Small intestine (tissue), 7 donors: ENCODE measurements at regions not wholly inside any gene's neighbourhood (a gene's known extent, or its start where the extent isn't known, plus 50 kb on each side); places are given as distances from the start of the nearest gene placed in this dataset.

Source experiments
- DNase-seq, 2 donors: peaks; one replicate each; pipeline versions ENCODE4 v3.0.0 to v3.0.0-alpha.2; 2013
- FAIRE-seq: peaks from 2 replicates; lab custom pipeline; 2012; peaks lifted over from hg19 to GRCh38; lab: Jason Lieb, UNC
- H3K27ac ChIP-seq, 3 donors: one replicate each; pipeline ENCODE4 v1.5.1; 2013; ENCODE audit warnings: low read length in 2 of 3, mild to moderate bottlenecking in 2 of 3, control low read depth in 1 of 3, inconsistent platforms in 1 of 3, low read depth in 1 of 3, moderate library complexity in 1 of 3
- H3K27me3 ChIP-seq, 3 donors: one replicate each; pipeline ENCODE4 v1.6.1; 2013; ENCODE audit warnings: low read length in 3 of 3, inconsistent platforms in 1 of 3; ENCODE audit not compliant: control insufficient read depth in 3 of 3, insufficient read depth in 3 of 3
- H3K36me3 ChIP-seq, 3 donors: one replicate each; pipeline ENCODE4 v1.6.1; 2013; ENCODE audit warnings: low read length in 3 of 3, inconsistent platforms in 1 of 3, low read depth in 1 of 3, mild to moderate bottlenecking in 1 of 3, moderate library complexity in 1 of 3; ENCODE audit not compliant: control insufficient read depth in 3 of 3, insufficient read depth in 2 of 3
- H3K4me1 ChIP-seq, 3 donors: one replicate each; pipeline ENCODE4 v1.6.1; 2013; ENCODE audit warnings: low read length in 2 of 3, inconsistent platforms in 1 of 3, low read depth in 1 of 3, mild to moderate bottlenecking in 1 of 3, moderate library complexity in 1 of 3; ENCODE audit not compliant: control insufficient read depth in 3 of 3, insufficient read depth in 2 of 3
- H3K4me3 ChIP-seq, 3 donors: one replicate each; pipeline ENCODE4 v1.5.1; 2013; ENCODE audit warnings: low read length in 3 of 3, control low read depth in 1 of 3, inconsistent platforms in 1 of 3, low read depth in 1 of 3, mild to moderate bottlenecking in 1 of 3, moderate library complexity in 1 of 3
- H3K9me3 ChIP-seq, 2 donors: one replicate each; pipeline ENCODE4 v1.6.1; 2013; ENCODE audit warnings: low read depth in 1 of 2, low read length in 1 of 2; ENCODE audit not compliant: control insufficient read depth in 2 of 2, insufficient read depth in 1 of 2
- WGBS, 3 donors: extraction: QIAGEN DNeasy Blood & Tissue Kit; methylation state at CpG; one replicate each; pipeline ENCODE4 v1.1.7; 2013; 5-methylcytosine and 5-hydroxymethylcytosine counted together
- donor health status: healthy with polysubstance abuse.
- donor health status: control.
- donor health status: control.
- donor health status: Bipolar disorder and iron deficiency.
- donor health status: healthy.

- Histone ChIP-seq H3K9me3 (no peaks in the 10 kb centered on the region), H3K27ac (no peak overlapping the region), H3K36me3 (no peaks in the 10 kb centered on the region), H3K4me1 (no peaks in the 10 kb centered on the region), H3K27me3 (no peaks in the 10 kb centered on the region), H3K4me3 (no peak overlapping the region)
- FAIRE-seq (no peak), DNase-seq (no peak)
- 59 to 71% (median 63%) methylated on average over 1 of the region's 1 CpG for WGBS, 3 donors
Observed at GRCh38 chr5:93243481-93243880, 337.5 kb downstream of the NR2F1-AS1 start.

GRCh38 chr5:93240228-93240834 lies 340.7 kb downstream of the NR2F1-AS1 start:
- Histone ChIP-seq H3K4me3 (no peak overlapping the region), H3K36me3 (no peaks in the 10 kb centered on the region), H3K4me1 (no peaks in the 10 kb centered on the region), H3K9me3 (no peaks in the 10 kb centered on the region), H3K27ac (no peak overlapping the region), H3K27me3 (no peaks in the 10 kb centered on the region)
- FAIRE-seq (no peak), DNase-seq (no peak)
- WGBS, 3 donors: 78 to 85% (median 80%) methylated on average over 5 of the region's 5 CpGs

- Histone ChIP-seq H3K27ac (no peak overlapping the region), H3K9me3 (no peaks in the 10 kb centered on the region), H3K27me3 (no peaks in the 10 kb centered on the region), H3K4me1 (no peaks in the 10 kb centered on the region), H3K4me3 (no peak overlapping the region), H3K36me3 (no peaks in the 10 kb centered on the region)
- WGBS, 3 donors: 91 to 94% (median 94%) methylated on average over 4 of the region's 4 CpGs
- no peak for FAIRE-seq
- no peak for DNase-seq
Observed at GRCh38 chr5:93236807-93237421, 344.1 kb downstream of the NR2F1-AS1 start.

GRCh38 chr5:93235761-93236160 lies 345.3 kb downstream of the NR2F1-AS1 start:
- Histone ChIP-seq H3K4me3 (no peak overlapping the region), H3K9me3 (no peaks in the 10 kb centered on the region), H3K27ac (no peak overlapping the region), H3K27me3 (no peaks in the 10 kb centered on the region), H3K4me1 (no peaks in the 10 kb centered on the region), H3K36me3 (no peaks in the 10 kb centered on the region)
- DNase-seq (no peak), FAIRE-seq (no peak)
- 64 to 73% (median 64%) methylated on average over 1 of the region's 1 CpG for WGBS, 3 donors

DNA sequence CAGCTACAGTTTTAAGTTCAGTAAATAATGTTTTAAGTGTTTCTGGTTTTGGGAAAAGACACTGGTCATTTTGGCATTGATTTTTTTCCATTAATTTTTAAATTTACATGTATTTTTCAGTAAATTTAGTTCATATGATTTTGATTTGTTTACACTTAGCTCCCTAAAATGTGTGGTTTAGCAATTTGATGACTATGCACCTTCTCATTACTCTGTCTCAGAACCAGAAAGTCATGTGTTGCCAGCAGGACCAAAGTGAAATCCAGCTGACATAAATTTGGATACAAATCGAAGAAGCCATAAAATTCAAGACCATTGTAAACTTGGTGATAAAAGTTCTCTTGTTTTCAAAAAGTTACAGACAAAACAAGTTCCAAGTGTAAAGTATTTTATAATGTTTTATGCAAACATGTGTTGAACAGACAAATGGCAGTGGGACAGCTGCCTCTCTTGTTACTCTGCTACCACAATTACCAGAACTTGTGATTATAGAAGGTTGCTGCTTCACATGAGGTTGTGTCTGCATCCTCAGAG lies 354.8 kb downstream of the NR2F1-AS1 start:
- Histone ChIP-seq H3K4me3 (no peak overlapping the region), H3K9me3 (no peaks in the 10 kb centered on the region), H3K27me3 (no peaks in the 10 kb centered on the region), H3K36me3 (no peaks in the 10 kb centered on the region), H3K4me1 (no peaks in the 10 kb centered on the region), H3K27ac (no peak overlapping the region)
- FAIRE-seq (no peak), DNase-seq (no peak)
- WGBS, 3 donors: 54 to 57% (median 56%) methylated on average over 1 of the region's 1 CpG

- FAIRE-seq: no peak
- no peaks in the 10 kb centered on the region for H3K27me3 ChIP-seq
- no peaks in the 10 kb centered on the region for H3K9me3 ChIP-seq
- no peak for DNase-seq
- no peak overlapping the region for H3K27ac ChIP-seq
- no peaks in the 10 kb centered on the region for H3K36me3 ChIP-seq
- no peaks in the 10 kb centered on the region for H3K4me1 ChIP-seq
- no peak overlapping the region for H3K4me3 ChIP-seq
- 45 to 68% (median 47%) methylated on average over 1 of the region's 1 CpG for WGBS, 3 donors
Observed at GRCh38 chr5:93225748-93226147, 355.3 kb downstream of the NR2F1-AS1 start.

- 76 to 87% (median 82%) methylated on average over 4 of the region's 4 CpGs for WGBS, 3 donors
- Histone ChIP-seq H3K27me3 (no peaks in the 10 kb centered on the region), H3K36me3 (no peaks in the 10 kb centered on the region), H3K4me3 (no peak overlapping the region), H3K4me1 (no peaks in the 10 kb centered on the region), H3K27ac (no peak overlapping the region), H3K9me3 (no peaks in the 10 kb centered on the region)
- FAIRE-seq (no peak), DNase-seq (no peak)
Observed at GRCh38 chr5:93224624-93225023, 356.4 kb downstream of the NR2F1-AS1 start.

- WGBS, 3 donors: 84 to 89% (median 85%) methylated on average over 1 of the region's 1 CpG
- DNase-seq (no peak), FAIRE-seq (no peak)
- no peaks in the 10 kb centered on the region for H3K9me3 ChIP-seq
- no peaks in the 10 kb centered on the region for H3K36me3 ChIP-seq
- no peak overlapping the region for H3K27ac ChIP-seq
- no peaks in the 10 kb centered on the region for H3K4me1 ChIP-seq
- no peak overlapping the region for H3K4me3 ChIP-seq
- H3K27me3 ChIP-seq: no peaks in the 10 kb centered on the region
Observed at GRCh38 chr5:93221773-93222172, 359.2 kb downstream of the NR2F1-AS1 start.
